ENCODE measurements at regions not wholly inside any gene's neighbourhood (a gene's known extent, or its start where the extent isn't known, plus 50 kb on each side); places are given as distances from the start of the nearest gene placed in this dataset.
A peak's percentile ranks its signal among the peaks of the same experiment; 100 is the strongest.

DNA sequence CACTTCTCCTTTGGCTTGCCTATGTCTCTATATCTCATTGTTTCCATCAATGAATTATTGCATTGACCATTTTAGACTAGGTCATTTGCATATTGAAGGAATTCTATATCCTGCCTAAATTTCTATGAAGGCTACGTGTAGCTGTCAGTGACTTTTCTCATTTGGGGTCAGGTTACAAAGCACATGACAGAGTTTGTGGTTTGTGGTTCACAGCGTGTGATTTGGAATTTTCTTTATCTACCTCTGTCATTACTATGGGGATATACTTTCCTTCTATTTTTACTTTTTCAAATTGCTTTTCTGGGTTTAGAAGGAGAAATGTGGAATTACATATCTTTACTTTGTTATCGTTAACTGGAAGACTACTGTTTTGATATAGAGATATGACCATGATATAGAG lies 317.3 kb upstream of the CFAP20DC start:
- Histone ChIP-seq H4K20me1 (ENCODE audit: control insufficient read depth, insufficient read depth) (no peaks in the 10 kb centered on the region), H3K27ac (ENCODE audit: control insufficient read depth, insufficient read depth) (no peak overlapping the region), H2AFZ (ENCODE audit: control insufficient read depth, low read depth, low read length) (no peak overlapping the region), H3K36me3 (ENCODE audit: control insufficient read depth in 2 of 2, insufficient read depth in 2 of 2, low read length in 1 of 2) (no peaks in the 10 kb centered on the region), H3K4me3 (no peak overlapping the region), H3K9ac (ENCODE audit: control insufficient read depth, insufficient read depth, low read length) (no peak overlapping the region), H3K4me2 (ENCODE audit: control insufficient read depth, insufficient read depth) (no peak overlapping the region), H3K27me3 (replicated peaks in 1 of 2; ENCODE audit: control insufficient read depth in 2 of 2, insufficient read depth in 2 of 2, low read length in 1 of 2) (no peaks in the 10 kb centered on the region), H3K79me2 (ENCODE audit: control insufficient read depth, insufficient read depth, low read length) (no peaks in the 10 kb centered on the region), H3K4me1 (ENCODE audit: control insufficient read depth, insufficient read depth, low read length) (no peaks in the 10 kb centered on the region), H3K9me3 (replicated peaks; ENCODE audit: control insufficient read depth, insufficient read depth, low read length) (no peaks in the 10 kb centered on the region; the same call in 1 of the 3 replicates)
- ChIA-PET RAD21 (ENCODE audit: unreplicated experiment) (interaction anchor here (3.0 kb wide), 1 partner anchor 53 kb away, joined by 12 read pairs; no protein-coding TSS in a partner anchor), CTCF (no interaction called here), POLR2A (no interaction called here), SMC1A (ENCODE audit: uncharacterized antibody, unreplicated experiment) (interaction anchor here (2.3 kb wide), 1 partner anchor 19 kb away, joined by 9 read pairs; no protein-coding TSS in a partner anchor)
- DNase-seq (ENCODE audit: low read depth, low spot score) (no peak), ATAC-seq (no peak), FAIRE-seq (no peak)
- TF ChIP-seq RUNX3 (IDR thresholded peaks at IDR 0.05; ENCODE audit: low read length) (peak; percentile 52; the same call in 1 of the 2 replicates), ESRRA (IDR thresholded peaks at IDR 0.05; ENCODE audit: low read length) (no peak), RAD51 (IDR thresholded peaks at IDR 0.05) (0 out of 2 replicates have a peak, but pooled peaks have one; percentile 22)
- BruUV-seq (replicated peaks) = no TSS peak
- in situ Hi-C loops (cut with MboI) = no loop called here
- 59% methylated on average over 3 of the region's 3 CpGs for WGBS (ENCODE audit: insufficient coverage, insufficient replicate concordance, low lambda C conversion rate, missing lambda C conversion rate)
- intact Hi-C loops (cut with micrococcal nuclease; ENCODE audit: unreplicated experiment) = no loop called here

- H4K20me1 ChIP-seq (ENCODE audit: control insufficient read depth, insufficient read depth) = no peaks in the 10 kb centered on the region
- H3K4me1 ChIP-seq (ENCODE audit: control insufficient read depth, insufficient read depth, low read length) = no peaks in the 10 kb centered on the region
- H3K9ac ChIP-seq (ENCODE audit: control insufficient read depth, insufficient read depth, low read length) = no peak overlapping the region
- H3K36me3 ChIP-seq (ENCODE audit: control insufficient read depth in 2 of 2, insufficient read depth in 2 of 2, low read length in 1 of 2) = no peaks in the 10 kb centered on the region
- no peak overlapping the region for H3K27ac ChIP-seq (ENCODE audit: control insufficient read depth, insufficient read depth)
- TF ChIP-seq RAD21 (IDR thresholded peaks at IDR 0.05; ENCODE audit: insufficient read depth, low read depth, low read length) (no peak), RELB (IDR thresholded peaks at IDR 0.05; ENCODE audit: low read depth) (no peak), EGR1 (IDR thresholded peaks at IDR 0.05; ENCODE audit: borderline replicate concordance in 1 of 2, low read depth in 2 of 2, low read length in 2 of 2) (no peak), HDGF (IDR thresholded peaks at IDR 0.05) (no peak), KDM1A (IDR thresholded peaks at IDR 0.05; ENCODE audit: borderline replicate concordance) (no peak), KLF5 (IDR thresholded peaks at IDR 0.05; ENCODE audit: partially characterized antibody) (no peak), ZNF274 (IDR thresholded peaks at IDR 0.05; ENCODE audit: insufficient read depth, insufficient read length) (no peak), RELA (IDR thresholded peaks at IDR 0.05; ENCODE audit: borderline replicate concordance, partially characterized antibody) (no peak), PML (IDR thresholded peaks at IDR 0.05; ENCODE audit: low read length) (no peak), TCF7 (IDR thresholded peaks at IDR 0.05; ENCODE audit: borderline replicate concordance) (no peak), ZNF622 (IDR thresholded peaks at IDR 0.05) (no peak)
- TF ChIP-seq, protein P1, sequence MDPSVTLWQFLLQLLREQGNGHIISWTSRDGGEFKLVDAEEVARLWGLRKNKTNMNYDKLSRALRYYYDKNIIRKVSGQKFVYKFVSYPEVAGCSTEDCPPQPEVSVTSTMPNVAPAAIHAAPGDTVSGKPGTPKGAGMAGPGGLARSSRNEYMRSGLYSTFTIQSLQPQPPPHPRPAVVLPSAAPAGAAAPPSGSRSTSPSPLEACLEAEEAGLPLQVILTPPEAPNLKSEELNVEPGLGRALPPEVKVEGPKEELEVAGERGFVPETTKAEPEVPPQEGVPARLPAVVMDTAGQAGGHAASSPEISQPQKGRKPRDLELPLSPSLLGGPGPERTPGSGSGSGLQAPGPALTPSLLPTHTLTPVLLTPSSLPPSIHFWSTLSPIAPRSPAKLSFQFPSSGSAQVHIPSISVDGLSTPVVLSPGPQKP (IDR thresholded peaks at IDR 0.05; ENCODE audit: low read depth, low read length) = no peak
- no peak for DNase-seq (ENCODE audit: low read depth, low spot score)
- BruUV-seq (replicated peaks) = no TSS peak
- WGBS (ENCODE audit: insufficient coverage, insufficient replicate concordance, low lambda C conversion rate, missing lambda C conversion rate) = 58% methylated on average over 2 of the region's 2 CpGs
- ChIA-PET POLR2A (no interaction called here), RAD21 (ENCODE audit: unreplicated experiment) (no interaction called here), SMC1A (ENCODE audit: uncharacterized antibody, unreplicated experiment) (interaction anchor here (0.8 to 0.9 kb wide), 3 partner anchors 8 to 158 kb away, joined by 3 to 4 read pairs (median 3); no protein-coding TSS in a partner anchor), CTCF (no interaction called here)
- no peak overlapping the region for H3K4me3 ChIP-seq
- no peak overlapping the region for H3K4me2 ChIP-seq (ENCODE audit: control insufficient read depth, insufficient read depth)
- in situ Hi-C loops (cut with MboI) = no loop called here
- no peak for ATAC-seq
- no peaks in the 10 kb centered on the region for H3K27me3 ChIP-seq (replicated peaks in 1 of 2; ENCODE audit: control insufficient read depth in 2 of 2, insufficient read depth in 2 of 2, low read length in 1 of 2)
- FAIRE-seq = no peak
- intact Hi-C loops (cut with micrococcal nuclease; ENCODE audit: unreplicated experiment) = no loop called here
- no peak overlapping the region for H2AFZ ChIP-seq (ENCODE audit: control insufficient read depth, low read depth, low read length)
- H3K79me2 ChIP-seq (ENCODE audit: control insufficient read depth, insufficient read depth, low read length) = no peaks in the 10 kb centered on the region
- no peaks in the 10 kb centered on the region; the same call in 1 of the 3 replicates for H3K9me3 ChIP-seq (replicated peaks; ENCODE audit: control insufficient read depth, insufficient read depth, low read length)
Observed at GRCh38 chr3:59366218-59366617, 316.4 kb upstream of the CFAP20DC start.
